HCEC 1CT (cell line): ENCODE measurements at regions not wholly inside any gene's neighbourhood (a gene's known extent, or its start where the extent isn't known, plus 50 kb on each side); places are given as distances from the start of the nearest gene placed in this dataset.
"Not testable (repeated sequence)": the region's sequence is repeated elsewhere in the genome, so short reads cannot be mapped to it uniquely, and the experiment has no call there.

ENCODE experiments used
- DNase-seq: peaks from one replicate; pipeline ENCODE4 v3.0.0-alpha.2; 2017

DNA sequence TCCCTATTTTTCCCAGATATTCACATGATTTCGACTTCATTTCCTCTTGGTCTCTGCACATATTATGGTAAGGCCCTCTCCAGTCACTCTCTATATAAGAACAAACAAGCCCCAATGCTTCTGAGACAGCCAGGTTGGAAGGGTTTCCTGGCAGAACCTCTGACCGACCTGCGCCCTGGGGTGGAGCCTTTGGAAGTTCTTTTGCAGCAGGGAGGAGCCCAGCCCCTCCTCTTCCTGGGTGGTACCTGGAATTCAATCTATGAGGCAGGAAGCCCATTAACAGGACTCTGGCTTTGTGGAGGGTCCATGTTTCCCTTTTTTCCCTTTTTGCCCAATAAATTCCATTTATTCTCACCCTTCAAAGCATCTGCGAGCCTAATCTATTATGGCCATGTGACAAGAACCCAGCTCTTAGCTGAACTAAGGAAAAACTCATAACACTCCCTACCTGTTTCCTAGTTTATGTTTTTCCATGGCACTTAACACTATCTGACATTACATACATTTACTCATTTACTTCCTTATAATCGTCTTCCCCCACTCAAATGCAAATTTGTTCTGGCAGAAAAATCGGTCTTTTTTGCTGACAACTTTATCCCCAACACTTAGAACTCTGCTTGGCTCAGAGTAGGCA, 92.5 kb upstream of the FRMD4A start:
- no peak for DNase-seq

DNA sequence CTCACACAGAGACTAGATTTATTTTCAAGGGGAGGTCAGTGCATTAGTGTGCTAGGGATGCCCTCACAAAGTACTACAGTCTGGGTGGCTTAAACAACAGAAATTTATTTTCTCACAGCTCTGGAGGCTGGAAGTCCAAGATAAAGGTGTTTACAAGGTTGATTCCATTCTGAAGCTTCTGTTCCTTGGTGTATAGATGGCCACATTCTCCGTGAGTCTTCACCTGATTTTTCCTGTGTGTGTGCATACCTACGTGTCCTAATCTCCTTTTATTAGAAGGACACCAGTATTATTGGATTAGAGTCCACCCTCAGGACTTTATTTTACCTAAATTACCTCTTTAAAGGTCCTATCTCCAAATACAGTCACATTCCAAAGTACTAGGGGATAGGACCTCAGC, 91.7 kb upstream of the FRMD4A start:
- DNase-seq = no peak

DNA sequence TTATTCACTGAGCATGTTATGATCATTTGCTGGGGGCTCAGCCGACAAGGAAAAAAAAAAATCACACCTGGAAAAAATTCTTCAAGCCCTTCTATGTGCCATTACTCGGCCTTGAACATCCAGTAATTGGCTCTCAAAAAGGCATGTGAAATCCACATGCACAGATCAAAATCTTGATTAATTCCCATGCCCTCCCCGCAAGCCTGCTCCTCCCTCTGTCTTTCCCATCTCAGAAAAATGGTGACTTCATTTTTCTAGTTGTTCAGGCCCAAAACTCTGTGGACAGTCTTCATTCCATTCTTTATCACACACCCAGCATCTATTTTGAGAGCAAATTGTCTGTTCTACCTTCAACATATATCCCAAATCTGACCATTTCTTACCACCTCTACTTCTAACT, 91.2 kb upstream of the FRMD4A start:
- DNase-seq = no peak

DNA sequence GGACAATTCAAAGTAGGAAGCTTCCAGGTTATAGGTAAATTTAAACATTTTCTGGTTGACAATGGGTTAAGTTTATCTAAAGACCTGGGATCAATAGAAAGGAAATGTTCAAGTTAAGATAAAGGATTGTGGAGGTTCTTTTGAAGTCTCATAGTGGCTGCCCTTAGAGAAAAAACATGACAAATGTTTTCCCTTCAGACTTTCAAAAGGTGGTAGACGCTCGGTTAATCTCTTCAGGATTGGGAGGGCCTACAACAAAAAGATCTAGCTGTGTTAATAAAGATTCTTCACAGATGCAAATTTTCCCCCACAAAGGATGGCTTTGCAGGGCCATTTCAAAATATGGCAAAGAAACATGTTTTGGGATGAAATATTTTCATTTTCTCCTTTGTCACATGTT, 86.6 kb upstream of the FRMD4A start:
- DNase-seq = not testable (repeated sequence)

GRCh38 chr10:14416308-14416700, 85.6 kb upstream of the FRMD4A start:
- no peak for DNase-seq

DNA sequence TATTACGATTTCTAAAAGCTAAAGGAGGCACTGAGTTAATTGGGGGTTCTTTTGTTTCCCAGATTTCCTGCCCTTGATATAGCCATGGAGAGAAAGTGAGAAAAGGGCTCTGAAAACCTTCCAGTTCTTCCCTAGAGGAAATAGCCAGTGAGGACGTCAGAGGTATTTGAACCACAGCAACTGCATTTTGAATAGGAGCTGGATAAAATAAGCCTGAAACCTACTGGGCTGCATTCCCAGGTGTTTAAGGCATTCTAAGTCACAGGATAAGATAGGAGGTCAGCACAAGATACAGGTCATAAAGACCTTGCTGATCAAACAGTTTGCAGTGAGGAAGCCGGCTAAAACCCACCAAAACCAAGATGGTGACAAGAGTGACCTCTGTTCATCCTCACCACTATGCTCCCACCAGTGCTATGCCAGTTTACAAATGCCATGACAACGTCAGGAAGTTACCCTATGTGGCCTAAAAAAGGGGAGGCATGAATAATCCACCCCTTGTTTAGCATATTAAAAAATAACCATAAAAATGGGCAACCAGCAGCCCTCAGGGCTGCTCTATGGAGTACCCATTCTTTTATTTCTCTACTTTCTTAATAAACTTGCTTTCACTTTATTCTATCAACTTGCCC, 85.1 kb upstream of the FRMD4A start:
- DNase-seq = no peak

GRCh38 chr10:14414901-14415300, 84.2 kb upstream of the FRMD4A start:
- peak; percentile 78 for DNase-seq

- DNase-seq = no peak
Observed at GRCh38 chr10:14413523-14413922, 82.8 kb upstream of the FRMD4A start.

GRCh38 chr10:14412624-14413023, 81.9 kb upstream of the FRMD4A start:
- no peak for DNase-seq

DNA sequence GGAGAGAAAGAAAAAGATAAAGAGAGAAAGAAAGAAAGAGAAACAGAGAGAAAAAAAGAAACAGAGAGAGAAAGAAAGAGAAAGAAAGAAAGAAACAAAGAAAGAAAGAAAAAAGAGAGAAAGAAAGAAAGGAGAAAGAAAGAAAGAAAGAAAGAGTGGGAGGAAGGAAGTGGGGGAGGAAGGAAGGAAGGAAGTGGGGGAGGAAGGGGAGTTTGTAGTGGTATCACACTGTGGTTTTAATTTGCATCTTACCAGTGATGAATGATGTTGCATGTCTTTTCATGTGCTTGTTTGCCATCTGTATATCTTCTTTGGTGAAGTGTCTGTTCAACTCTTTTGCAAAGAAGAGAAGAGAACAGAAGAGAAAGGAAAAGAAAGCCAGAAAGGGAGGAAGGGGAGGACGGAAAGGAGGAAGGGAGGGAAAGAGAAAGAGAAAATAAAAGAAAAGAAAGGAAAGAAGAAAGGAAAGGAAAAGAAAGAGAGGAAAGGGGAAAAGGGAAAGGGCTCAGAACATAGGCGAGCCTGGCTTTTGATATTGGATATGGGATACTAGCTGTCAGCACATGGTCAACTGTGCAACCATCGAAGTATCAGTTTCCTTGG, 79.2 kb upstream of the FRMD4A start:
- no peak for DNase-seq

DNA sequence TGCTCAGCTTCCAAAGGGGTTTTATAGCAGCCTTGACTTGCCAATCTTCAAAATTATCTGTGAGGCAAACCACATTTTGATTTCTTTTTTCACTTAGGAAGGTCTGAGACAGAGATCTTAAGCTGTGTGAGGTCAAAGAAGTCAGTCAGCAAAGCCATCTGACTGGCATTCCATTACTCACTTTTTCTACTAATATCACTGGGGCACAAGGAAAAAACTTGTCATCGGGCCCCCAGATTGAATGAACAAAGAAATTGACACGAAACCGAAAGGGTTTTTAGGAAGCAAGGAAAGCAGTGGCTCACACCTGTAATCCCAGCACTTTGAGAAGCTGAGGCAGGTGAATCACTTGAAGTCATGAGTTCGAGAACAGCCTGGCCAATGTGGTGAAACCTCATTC, 78.5 kb upstream of the FRMD4A start:
- DNase-seq = no peak

- no peak for DNase-seq
Observed at GRCh38 chr10:14408139-14408538, 77.4 kb upstream of the FRMD4A start.

- DNase-seq = no peak
Observed at GRCh38 chr10:14407567-14407966, 76.8 kb upstream of the FRMD4A start.

- peak; percentile 94 for DNase-seq
Observed at GRCh38 chr10:14405076-14406065, 74.6 kb upstream of the FRMD4A start.

DNA sequence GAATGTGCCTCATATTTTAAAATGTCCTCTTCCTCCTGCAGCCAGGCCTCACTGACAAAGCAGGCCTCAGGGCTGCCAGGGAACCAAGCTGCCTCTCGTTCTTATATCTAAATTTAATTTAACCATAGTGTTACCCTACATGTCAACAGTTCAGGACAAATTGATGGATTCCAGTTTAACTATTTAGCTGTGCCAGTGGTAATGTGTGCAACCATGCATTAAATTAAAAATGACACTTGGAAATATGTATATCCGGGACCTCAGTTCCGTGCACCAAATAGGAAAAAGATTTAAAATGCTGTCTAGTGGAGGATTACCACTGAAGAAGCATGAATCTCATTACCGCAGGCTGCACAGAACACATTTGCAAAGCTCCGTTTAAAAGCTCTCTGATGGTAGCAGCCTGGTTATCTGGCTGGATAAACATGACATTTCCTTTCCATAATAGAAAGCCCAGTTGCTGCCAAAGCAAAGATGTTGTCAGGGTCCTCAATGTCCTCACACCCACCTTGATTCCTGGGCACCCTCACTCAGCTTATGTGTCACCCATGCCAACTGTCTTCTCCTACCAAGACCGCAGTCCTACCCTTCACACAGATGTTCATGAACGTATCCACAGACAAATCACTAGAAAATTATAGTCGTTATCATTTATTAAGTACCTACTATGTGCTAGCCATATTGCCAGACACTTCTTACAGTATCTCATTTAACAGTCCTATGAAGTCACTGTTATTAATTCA, 73.3 kb upstream of the FRMD4A start:
- no peak for DNase-seq

DNA sequence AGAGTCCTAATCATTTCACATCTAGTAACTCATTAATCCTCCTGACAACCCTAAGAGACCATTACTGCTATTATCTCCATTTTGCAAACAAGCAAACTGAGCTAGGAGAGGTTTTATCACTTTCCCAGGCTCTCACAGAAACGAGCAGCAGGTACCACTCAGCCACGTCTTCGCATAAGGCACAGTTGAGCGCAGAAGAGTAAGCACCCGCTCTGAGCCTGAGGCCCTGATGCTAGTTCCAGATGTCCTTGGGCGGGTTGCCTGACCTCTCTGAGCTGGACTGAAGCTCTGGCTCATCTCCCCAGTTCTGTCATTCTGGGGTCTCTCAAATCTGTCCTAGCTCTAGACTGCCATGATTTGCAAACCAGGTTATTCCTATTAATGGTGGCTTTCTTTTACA, 72.6 kb upstream of the FRMD4A start:
- DNase-seq = no peak

DNA sequence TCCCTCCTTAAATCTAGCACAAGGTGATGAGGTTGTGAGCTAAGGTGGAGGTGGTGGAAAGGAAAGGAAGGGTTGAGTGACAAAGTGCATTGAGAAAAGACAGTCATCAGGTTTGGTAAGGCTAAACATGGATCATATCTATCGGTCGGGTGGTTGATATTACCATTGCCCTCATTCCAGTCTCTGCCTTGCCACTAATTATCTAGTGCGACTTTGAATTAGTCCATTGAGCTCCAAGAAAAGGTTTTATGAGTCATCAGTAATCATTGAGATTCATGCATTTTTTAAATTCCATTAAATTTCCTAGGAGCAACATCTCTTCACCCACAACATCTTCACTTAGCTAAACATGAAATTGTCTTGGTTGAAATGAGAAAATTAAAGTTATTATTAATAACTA, 68.9 kb upstream of the FRMD4A start:
- no peak for DNase-seq

DNA sequence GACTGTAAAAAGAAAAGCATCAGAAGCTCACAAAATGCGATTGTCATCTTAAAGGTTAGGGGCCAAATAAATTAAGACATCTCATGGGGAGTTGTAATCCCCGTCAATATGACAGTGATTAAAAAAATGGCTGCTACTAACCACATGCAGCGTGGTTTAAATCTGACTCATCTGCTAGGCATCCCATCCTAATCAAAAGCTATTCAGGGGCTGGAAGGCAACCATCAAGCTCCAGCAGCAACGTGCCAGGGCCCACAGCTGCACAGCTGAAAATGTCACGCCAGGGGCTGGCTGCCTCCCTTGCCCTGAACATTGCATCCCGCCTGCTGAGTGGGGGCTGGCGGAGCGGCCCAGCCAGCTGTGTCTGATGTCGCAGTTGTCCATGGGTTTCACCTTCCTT, 66.3 kb upstream of the FRMD4A start:
- peak; percentile 98 for DNase-seq

DNA sequence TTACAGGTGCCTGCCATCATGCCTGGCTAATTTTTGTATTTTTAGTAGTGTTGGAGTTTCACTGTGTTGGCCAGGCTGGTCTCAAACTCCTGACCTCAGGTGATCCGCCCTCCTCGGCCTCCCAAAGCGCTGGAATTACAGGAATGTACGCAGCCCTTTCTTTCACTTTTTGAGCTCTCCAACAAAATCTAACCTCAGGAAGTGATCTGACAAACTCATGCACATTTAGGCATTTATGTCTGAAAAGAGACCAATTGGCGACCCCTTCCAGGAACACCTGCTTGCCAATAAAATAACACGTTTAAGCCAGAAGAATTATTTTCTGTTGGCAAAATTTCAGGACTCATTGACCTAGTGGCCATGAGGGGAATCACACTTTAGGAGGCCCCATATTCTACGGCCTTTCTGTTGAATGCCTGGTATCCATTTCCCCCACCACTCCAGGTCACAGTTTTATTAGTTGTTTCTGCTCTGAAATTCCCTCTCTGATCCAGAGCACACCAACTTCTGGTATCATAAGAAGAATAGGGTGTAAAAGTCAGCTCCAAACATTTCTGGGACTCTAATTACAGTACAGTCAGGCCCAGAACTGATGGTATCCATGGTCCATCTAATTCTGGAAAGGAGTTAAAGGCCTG, 65.8 kb upstream of the FRMD4A start:
- DNase-seq = peak; percentile 48

DNA sequence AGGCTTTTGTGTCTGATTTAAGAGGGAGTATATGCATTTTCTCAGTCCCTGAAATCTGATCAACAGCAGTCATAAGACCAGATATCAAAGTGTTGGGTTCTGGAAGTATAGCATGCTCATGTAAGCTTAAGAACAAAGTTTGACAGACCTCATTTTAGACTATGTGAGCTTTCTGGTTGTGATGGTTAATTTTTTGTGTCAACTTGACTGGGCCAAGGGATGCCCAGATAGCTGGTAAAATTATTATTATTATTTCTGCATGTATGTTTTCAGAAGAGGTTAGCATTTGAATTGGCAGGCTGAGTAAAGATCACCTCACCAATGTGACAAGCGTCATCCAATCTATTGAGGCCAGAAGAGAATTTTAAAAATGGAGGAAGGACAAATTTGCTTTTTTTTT, 63.5 kb upstream of the FRMD4A start:
- no peak for DNase-seq

GRCh38 chr10:14391342-14391741, 60.6 kb upstream of the FRMD4A start:
- no peak for DNase-seq

DNA sequence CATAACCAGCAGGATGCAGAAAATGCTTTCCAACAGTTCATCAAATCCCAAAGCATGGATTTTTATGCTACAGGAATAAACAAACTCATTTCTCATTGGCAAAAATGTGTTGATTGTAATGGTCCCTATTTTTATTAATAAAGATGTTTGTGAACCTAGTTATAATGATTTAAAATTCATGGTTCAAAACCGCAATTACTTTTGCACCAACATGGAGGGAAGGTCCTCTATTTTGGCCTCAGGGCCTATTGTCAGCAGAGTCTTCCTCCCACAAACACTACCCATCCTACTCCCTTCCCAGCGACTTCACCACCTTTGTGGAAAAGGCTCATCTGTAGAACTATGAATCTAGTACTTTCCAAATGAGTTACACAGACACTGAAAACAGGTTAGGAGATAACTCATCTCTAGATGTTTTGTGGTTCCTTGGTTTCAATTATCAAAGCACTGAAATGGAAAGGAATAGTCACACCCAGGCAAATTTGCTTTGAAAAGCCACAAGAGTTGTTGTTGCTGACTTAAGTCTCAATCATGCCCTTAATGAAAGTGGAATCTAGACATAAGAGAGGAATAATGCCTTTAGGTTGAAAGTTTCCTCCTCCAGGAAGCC, 59.4 kb upstream of the FRMD4A start:
- DNase-seq = no peak
